Coronary artery (tissue), 2 donors: ENCODE measurements at regions not wholly inside any gene's neighbourhood (a gene's known extent, or its start where the extent isn't known, plus 50 kb on each side); places are given as distances from the start of the nearest gene placed in this dataset.

Source experiments
- DNase-seq: peaks from one replicate; pipeline ENCODE4 v3.0.0-alpha.2; 2017; ENCODE audit warnings: low spot score
- H3K27ac ChIP-seq, 2 donors: fragments of 200-600 bp; sonication (generic); one replicate each; pipeline ENCODE4 v1.5.1; 2016 to 2019
- H3K4me3 ChIP-seq: fragments of 200-600 bp; sonication (generic); 2 replicates; pipeline ENCODE4 v1.5.1; 2016; ENCODE audit warnings: mild to moderate bottlenecking, moderate library complexity
- TF ChIP-seq, protein P1 (sequence below): fragments of 200-600 bp; sonication (generic); IDR thresholded peaks from one replicate; pipeline ENCODE4 v1.5.1; 2019; ENCODE audit warnings: antibody characterized with exemption

DNA sequence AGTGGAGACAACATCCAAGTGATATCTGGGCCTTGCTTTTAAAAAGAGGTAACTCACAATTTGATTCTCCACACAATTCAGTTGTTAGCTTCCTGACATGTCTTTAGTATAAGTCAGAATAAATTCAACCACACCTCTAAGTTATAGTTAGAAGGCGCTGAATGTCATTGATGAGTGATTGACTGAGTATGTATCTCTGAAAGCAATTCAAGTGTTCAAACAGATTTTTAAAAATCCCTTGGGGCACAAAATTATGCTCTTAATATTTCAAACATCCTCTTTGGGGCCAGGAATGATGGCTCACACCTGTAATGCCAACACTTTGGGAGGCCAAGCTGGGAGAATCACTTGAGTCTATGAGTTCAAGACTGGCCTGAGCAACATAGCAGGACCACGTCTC is 137.0 kb upstream of the PRR20A start:
- no peak for DNase-seq
- TF ChIP-seq, protein P1, sequence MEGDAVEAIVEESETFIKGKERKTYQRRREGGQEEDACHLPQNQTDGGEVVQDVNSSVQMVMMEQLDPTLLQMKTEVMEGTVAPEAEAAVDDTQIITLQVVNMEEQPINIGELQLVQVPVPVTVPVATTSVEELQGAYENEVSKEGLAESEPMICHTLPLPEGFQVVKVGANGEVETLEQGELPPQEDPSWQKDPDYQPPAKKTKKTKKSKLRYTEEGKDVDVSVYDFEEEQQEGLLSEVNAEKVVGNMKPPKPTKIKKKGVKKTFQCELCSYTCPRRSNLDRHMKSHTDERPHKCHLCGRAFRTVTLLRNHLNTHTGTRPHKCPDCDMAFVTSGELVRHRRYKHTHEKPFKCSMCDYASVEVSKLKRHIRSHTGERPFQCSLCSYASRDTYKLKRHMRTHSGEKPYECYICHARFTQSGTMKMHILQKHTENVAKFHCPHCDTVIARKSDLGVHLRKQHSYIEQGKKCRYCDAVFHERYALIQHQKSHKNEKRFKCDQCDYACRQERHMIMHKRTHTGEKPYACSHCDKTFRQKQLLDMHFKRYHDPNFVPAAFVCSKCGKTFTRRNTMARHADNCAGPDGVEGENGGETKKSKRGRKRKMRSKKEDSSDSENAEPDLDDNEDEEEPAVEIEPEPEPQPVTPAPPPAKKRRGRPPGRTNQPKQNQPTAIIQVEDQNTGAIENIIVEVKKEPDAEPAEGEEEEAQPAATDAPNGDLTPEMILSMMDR, result no peak
- Histone ChIP-seq H3K4me3 (no peak overlapping the region), H3K27ac (no peak overlapping the region)

DNA sequence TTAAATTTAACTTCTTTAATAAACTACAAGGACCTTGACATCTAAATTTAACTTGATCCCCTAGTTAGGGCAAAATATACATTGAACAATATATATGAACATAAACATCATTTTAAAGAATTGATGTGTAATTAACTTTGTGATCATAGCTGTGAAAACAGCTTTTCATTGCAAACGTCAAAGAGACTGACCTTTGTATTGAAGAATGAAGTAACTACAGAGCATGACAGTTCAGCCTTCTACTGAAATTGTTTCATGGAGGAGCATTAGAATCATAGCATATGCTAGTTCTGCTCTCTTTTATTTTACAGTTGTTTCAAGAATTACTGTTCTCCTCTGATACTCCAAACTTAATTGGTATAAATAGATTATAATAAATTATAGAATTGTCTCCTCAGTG is 123.4 kb upstream of the PRR20A start:
- Histone ChIP-seq H3K4me3 (no peak overlapping the region), H3K27ac (no peak overlapping the region)
- DNase-seq, result no peak
- TF ChIP-seq, protein P1, result no peak

DNA sequence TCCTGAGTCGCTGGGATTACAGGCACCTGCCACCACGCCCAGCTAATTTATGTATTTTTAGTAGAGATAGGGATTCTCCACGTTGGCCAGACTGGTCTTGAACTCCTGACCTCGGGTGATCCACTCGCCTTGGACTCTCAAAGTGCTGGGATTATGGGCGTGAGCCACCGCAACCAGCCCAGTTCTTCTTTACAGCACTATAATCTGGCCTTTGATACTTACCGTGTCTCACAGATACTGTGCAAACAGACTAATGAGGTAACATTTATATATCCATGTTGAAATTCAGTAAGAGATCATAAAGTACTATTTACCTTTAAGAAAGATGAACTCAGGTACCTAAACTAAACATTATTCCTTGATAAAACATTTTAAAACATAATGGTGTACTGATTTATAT is 121.8 kb upstream of the PRR20A start:
- Histone ChIP-seq H3K4me3 (no peak overlapping the region), H3K27ac (no peak overlapping the region)
- DNase-seq, result no peak
- TF ChIP-seq, protein P1, result no peak

- DNase-seq, result no peak
- TF ChIP-seq, protein P1, result no peak
- H3K27ac ChIP-seq, result no peak overlapping the region
- no peak overlapping the region for H3K4me3 ChIP-seq
These were observed 110.0 kb upstream of the PRR20A start for GRCh38 chr13:57030671-57031070.

DNA sequence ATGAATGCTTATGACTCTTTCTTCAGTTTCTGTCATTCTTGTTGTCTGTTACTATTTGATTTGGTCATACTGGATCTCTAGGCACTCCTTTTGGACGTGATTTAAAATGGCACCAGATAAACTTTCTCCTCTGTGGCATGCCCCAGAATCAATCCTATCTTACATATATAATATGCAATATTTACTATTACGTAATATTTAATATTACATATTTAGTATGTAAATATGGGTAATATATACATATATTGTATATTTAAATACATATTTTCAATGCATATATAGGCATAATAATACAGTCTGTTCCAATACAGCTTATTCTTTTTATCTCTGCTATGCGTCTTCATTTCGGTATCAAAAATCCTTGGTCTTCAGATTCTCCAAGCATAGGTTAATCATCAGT is 104.4 kb upstream of the PRR20A start:
- TF ChIP-seq, protein P1, result no peak
- Histone ChIP-seq H3K27ac (no peak overlapping the region), H3K4me3 (no peak overlapping the region)
- no peak for DNase-seq

- TF ChIP-seq, protein P1, result no peak
These were observed 95.8 kb upstream of the PRR20A start for GRCh38 chr13:57044910-57045309.

DNA sequence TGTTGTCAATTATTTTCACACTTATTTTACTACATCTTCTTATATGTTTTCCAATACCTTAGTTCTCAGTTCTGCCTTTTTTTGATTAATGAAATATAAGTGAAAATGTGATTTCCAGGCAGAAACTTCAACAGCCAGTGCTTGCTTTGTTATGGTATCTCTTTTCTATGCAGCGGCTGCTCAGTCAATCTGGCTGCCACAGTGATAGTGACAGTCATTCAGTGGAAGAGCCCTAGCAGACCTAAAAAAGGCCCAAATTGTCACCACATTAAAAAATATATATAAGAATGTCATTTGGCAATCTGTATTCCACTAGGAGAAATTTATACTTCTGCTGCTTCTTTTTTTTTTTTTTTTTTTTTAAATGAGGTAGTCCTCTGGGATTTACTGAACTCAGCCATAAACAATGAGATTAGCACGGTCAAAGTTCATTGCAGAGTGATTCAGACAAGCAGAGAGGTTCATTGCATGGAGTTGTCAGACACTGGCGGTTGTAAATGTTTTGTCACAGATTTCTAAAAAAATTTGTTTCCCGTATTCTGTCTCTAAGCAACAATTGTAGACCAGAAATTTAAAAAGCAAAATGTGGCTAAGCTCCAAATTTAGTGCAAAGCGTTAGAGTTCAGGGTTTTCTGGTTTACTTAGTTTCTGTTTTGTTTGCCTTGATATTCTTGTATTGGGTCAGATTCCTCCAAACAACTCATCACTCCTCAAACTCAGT is 94.7 kb upstream of the PRR20A start:
- no peak overlapping the region for H3K4me3 ChIP-seq
- TF ChIP-seq, protein P1, result no peak
- no peak overlapping the region for H3K27ac ChIP-seq
- DNase-seq, result no peak

More at GRCh38 chr13:57044910-57045309, 95.8 kb upstream of the PRR20A start:
- H3K4me3 ChIP-seq, result no peak overlapping the region
- no peak for DNase-seq
- no peak overlapping the region for H3K27ac ChIP-seq
